Kidney (tissue), 13 donors: ENCODE measurements at regions not wholly inside any gene's neighbourhood (a gene's known extent, or its start where the extent isn't known, plus 50 kb on each side); places are given as distances from the start of the nearest gene placed in this dataset.

Experiments used
- DNase-seq, 5 donors: peaks; one replicate each; pipeline ENCODE4 v3.0.0-alpha.2; 2013 to 2020
- FAIRE-seq: peaks from 2 replicates; lab custom pipeline; 2012; peaks lifted over from hg19 to GRCh38; lab: Jason Lieb, UNC
- H3K27ac ChIP-seq, 2 donors: one replicate each; pipeline ENCODE4 v1.7.0; 2013; ENCODE audit warnings: low read depth in 2 of 2, low read length in 2 of 2, inconsistent platforms in 1 of 2
- H3K27me3 ChIP-seq: one replicate; pipeline ENCODE4 v1.7.1; 2013; ENCODE audit warnings: low read length, inconsistent platforms; ENCODE audit not compliant: control insufficient read depth, insufficient read depth
- H3K36me3 ChIP-seq, 3 donors: one replicate each; pipeline versions ENCODE4 v1.7.0 to v1.7.1; 2013; ENCODE audit warnings: low read length in 3 of 3, control low read depth in 1 of 3, inconsistent platforms in 1 of 3; ENCODE audit not compliant: insufficient read depth in 3 of 3, control insufficient read depth in 2 of 3
- H3K4me1 ChIP-seq, 3 donors: one replicate each; pipeline versions ENCODE4 v1.7.0 to v1.7.1; 2013; ENCODE audit warnings: low read length in 3 of 3, inconsistent platforms in 1 of 3, low read depth in 1 of 3; ENCODE audit not compliant: control insufficient read depth in 2 of 3, insufficient read depth in 2 of 3
- H3K4me3 ChIP-seq, 3 donors: one replicate each; pipeline versions ENCODE4 v1.7.0 to v1.8.1; 2013; ENCODE audit warnings: low read length in 3 of 3, control low read depth in 1 of 3, inconsistent platforms in 1 of 3
- H3K9ac ChIP-seq, 3 donors: one replicate each; pipeline versions ENCODE4 v1.7.0 to v1.7.1; 2013; ENCODE audit warnings: low read length in 3 of 3, control low read depth in 1 of 3, inconsistent platforms in 1 of 3
- H3K9me3 ChIP-seq, 3 donors: one replicate each; pipeline versions ENCODE4 v1.7.0 to v1.7.1; 2013; ENCODE audit warnings: low read length in 3 of 3, control low read depth in 1 of 3, inconsistent platforms in 1 of 3; ENCODE audit not compliant: control insufficient read depth in 2 of 3, insufficient read depth in 1 of 3
- intact Hi-C: fragments of 100-400 bp; cut with DNase I; formaldehyde crosslinking; loops from one replicate; pipeline ENCODE4 v1.11.1; 2022
- TF ChIP-seq, protein P1 (sequence below): IDR thresholded peaks from 3 replicates; pipeline ENCODE4 v1.5.1; 2012; ENCODE audit warnings: mild to moderate bottlenecking, moderate library complexity, borderline replicate concordance; ENCODE audit not compliant: insufficient read depth; ENCODE audit errors: extremely low read depth
- donor health status: control.
- donor health status: control.
- donor health status: control.
- donor health status: control.
- donor health status: control.
- donor health status: DM: yes; HTN: yes; CAD: no.
- donor health status: Normal renal cell carcinoma (clear cell type).

DNA sequence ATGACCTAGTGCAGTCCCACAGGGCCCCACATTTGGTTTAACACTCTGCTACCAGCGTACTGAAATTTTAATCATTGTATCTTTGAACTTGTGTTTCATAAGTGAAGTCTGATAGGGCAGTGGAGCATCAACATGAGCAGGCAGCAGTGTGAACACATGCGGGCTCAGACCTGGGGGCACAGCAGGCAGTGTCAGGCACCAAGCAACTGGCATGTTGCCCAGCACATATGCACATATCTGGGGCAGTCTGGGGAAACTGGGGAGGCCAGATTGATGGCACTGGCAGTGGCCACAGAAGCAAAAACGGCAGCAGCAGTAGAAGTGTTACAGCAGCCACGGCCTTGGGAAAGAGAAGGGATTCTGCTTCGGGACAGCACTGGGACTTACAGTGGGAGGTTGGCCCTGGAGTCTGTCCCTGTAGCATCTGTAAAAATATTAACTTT is 353.9 kb upstream of the KCNMB2 start:
- Histone ChIP-seq H3K36me3 (no peaks in the 10 kb centered on the region), H3K9me3 (no peaks in the 10 kb centered on the region), H3K27me3 (no peaks in the 10 kb centered on the region), H3K27ac (no peak overlapping the region), H3K9ac (no peak overlapping the region), H3K4me3 (no peak overlapping the region), H3K4me1 (no peaks in the 10 kb centered on the region)
- peak in 2 of 5 donors; percentile 8 to 25 for DNase-seq
- TF ChIP-seq, protein P1, sequence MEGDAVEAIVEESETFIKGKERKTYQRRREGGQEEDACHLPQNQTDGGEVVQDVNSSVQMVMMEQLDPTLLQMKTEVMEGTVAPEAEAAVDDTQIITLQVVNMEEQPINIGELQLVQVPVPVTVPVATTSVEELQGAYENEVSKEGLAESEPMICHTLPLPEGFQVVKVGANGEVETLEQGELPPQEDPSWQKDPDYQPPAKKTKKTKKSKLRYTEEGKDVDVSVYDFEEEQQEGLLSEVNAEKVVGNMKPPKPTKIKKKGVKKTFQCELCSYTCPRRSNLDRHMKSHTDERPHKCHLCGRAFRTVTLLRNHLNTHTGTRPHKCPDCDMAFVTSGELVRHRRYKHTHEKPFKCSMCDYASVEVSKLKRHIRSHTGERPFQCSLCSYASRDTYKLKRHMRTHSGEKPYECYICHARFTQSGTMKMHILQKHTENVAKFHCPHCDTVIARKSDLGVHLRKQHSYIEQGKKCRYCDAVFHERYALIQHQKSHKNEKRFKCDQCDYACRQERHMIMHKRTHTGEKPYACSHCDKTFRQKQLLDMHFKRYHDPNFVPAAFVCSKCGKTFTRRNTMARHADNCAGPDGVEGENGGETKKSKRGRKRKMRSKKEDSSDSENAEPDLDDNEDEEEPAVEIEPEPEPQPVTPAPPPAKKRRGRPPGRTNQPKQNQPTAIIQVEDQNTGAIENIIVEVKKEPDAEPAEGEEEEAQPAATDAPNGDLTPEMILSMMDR = no peak
- intact Hi-C loops = no loop called here
- no peak for FAIRE-seq

DNA sequence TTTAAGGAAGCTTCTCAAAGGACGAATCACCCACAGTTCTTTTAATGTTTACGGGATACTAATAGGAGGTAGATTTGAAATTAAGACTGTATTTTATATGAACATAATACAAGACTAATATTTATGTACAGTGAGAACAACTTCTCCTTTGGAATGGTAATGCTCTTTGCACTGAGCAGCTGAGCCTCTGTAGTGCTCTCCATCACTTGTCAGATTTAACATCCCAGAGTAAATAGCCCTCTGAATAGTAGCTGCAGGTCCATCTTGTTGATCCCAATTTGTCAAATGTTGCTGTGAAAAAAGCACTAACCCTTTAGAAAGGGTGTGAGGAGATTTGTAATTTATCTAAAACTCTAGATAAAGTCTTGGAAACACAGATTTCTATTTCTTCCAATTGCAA is 351.4 kb upstream of the KCNMB2 start:
- TF ChIP-seq, protein P1 = no peak
- Histone ChIP-seq H3K4me1 (no peaks in the 10 kb centered on the region), H3K4me3 (no peak overlapping the region), H3K27me3 (no peaks in the 10 kb centered on the region), H3K27ac (no peak overlapping the region), H3K9ac (no peak overlapping the region), H3K9me3 (no peaks in the 10 kb centered on the region), H3K36me3 (no peaks in the 10 kb centered on the region)
- intact Hi-C loops = no loop called here
- DNase-seq (no peak), FAIRE-seq (no peak)

DNA sequence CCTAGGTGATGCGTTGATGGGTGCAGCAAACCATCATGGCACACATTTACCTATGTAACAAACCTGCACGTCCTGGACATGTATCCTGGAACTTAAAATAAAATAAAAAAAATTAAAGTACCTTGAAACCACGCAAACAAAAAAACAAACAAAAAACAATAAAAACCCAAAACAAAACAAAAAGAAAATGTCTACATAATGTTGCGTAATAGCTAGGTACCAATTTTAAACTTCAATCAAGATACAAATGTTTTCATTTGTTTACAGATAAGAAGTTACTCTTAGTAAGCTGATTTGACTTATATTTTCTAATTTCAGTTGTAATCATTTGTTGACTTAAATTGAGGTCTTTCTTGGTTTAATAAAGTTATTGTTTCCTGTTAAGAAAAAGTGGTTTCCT is 349.6 kb upstream of the KCNMB2 start:
- intact Hi-C loops = no loop called here
- FAIRE-seq = peak; percentile 85
- TF ChIP-seq, protein P1 = no peak
- Histone ChIP-seq H3K36me3 (no peaks in the 10 kb centered on the region), H3K4me3 (no peak overlapping the region), H3K4me1 (no peaks in the 10 kb centered on the region), H3K27ac (no peak overlapping the region), H3K27me3 (no peaks in the 10 kb centered on the region), H3K9me3 (no peaks in the 10 kb centered on the region), H3K9ac (no peak overlapping the region)
- DNase-seq = no peak

DNA sequence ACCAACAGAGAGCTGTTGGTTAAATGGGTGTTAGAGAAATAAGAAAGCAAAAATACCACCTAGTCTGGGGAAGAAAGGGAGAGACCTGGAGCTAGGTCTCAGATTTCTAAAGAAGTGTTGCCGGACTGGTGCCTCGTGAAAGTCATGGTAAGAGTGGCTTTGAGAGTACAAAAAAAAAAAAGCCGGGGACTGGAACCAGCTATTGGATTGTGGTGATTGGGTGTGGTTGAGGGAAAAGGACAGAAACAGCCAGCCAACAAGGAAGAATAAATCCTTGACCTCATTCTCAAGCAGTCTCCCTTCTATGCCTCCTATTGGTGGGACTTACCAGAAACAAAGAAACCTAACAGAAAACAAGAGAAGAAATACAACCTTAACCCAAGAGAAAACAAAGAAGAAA is 346.4 kb upstream of the KCNMB2 start:
- FAIRE-seq (no peak), DNase-seq (no peak)
- Histone ChIP-seq H3K4me1 (no peaks in the 10 kb centered on the region), H3K36me3 (no peaks in the 10 kb centered on the region), H3K27me3 (no peaks in the 10 kb centered on the region), H3K9ac (no peak overlapping the region), H3K9me3 (no peaks in the 10 kb centered on the region), H3K27ac (no peak overlapping the region), H3K4me3 (no peak overlapping the region)
- TF ChIP-seq, protein P1 = no peak
- intact Hi-C loops = no loop called here
